Fibroblast of mammary gland (primary cell): ENCODE measurements at regions not wholly inside any gene's neighbourhood (a gene's known extent, or its start where the extent isn't known, plus 50 kb on each side); places are given as distances from the start of the nearest gene placed in this dataset.

ENCODE experiments used
- DNase-seq: peaks from one replicate; pipeline ENCODE4 v3.0.0-alpha.2; 2010; ENCODE audit warnings: low read depth
- H3K4me3 ChIP-seq: 2 replicates; pipeline ENCODE4 v1.5.1; 2011; ENCODE audit warnings: low read depth, mild to moderate bottlenecking, low read length, moderate library complexity; ENCODE audit not compliant: control insufficient read depth
- TF ChIP-seq, protein P1 (sequence below): conservative IDR thresholded peaks from 2 replicates; pipeline ENCODE4 v1.5.1; 2011; ENCODE audit warnings: low read depth, low read length, inconsistent platforms; ENCODE audit not compliant: control insufficient read depth, insufficient read depth

DNA sequence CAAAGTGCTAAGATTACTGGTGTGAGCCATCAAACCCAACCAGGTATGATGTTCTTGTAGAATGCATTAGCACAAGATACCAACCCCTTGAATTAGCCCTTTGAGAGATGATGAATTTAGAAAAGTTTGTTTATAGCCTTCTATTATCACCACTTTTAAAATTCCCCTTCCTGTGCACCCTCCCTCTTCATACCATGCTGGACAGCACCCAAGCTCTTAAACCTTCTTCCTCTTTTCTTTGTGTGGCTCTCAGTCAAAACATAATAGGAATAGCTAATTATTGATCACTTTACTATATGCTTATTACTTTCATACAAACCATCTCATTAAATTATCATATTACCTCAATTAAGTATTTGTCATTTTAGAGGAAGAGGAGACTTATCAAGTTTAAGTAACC is 87.6 kb upstream of the TMED7 start:
- DNase-seq: no peak

DNA sequence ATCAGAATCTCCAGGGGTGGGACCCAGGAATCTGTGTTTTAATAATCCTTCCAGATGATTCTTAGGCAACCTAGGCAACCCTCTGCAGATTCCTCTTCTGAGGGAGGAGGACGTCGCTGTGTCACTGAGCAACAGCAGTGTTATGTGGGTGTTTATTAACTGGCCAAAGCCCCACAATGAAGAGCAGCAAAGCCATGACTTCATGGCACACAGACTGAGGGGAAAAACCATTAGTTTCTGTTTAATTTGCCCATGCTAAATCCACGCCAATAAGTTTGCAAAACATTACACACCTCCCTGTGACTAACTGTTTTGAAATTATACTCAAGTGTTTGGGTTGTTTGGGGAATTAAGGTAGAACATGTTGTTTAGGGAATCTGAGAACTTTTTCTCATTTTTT is 83.7 kb upstream of the TMED7 start:
- peak; percentile 21 for DNase-seq
- H3K4me3 ChIP-seq: no peak overlapping the region
- TF ChIP-seq, protein P1, sequence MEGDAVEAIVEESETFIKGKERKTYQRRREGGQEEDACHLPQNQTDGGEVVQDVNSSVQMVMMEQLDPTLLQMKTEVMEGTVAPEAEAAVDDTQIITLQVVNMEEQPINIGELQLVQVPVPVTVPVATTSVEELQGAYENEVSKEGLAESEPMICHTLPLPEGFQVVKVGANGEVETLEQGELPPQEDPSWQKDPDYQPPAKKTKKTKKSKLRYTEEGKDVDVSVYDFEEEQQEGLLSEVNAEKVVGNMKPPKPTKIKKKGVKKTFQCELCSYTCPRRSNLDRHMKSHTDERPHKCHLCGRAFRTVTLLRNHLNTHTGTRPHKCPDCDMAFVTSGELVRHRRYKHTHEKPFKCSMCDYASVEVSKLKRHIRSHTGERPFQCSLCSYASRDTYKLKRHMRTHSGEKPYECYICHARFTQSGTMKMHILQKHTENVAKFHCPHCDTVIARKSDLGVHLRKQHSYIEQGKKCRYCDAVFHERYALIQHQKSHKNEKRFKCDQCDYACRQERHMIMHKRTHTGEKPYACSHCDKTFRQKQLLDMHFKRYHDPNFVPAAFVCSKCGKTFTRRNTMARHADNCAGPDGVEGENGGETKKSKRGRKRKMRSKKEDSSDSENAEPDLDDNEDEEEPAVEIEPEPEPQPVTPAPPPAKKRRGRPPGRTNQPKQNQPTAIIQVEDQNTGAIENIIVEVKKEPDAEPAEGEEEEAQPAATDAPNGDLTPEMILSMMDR: no peak

More for the DNA sequence above, 87.6 kb upstream of the TMED7 start:
- no peak overlapping the region for H3K4me3 ChIP-seq
- TF ChIP-seq, protein P1: no peak

DNA sequence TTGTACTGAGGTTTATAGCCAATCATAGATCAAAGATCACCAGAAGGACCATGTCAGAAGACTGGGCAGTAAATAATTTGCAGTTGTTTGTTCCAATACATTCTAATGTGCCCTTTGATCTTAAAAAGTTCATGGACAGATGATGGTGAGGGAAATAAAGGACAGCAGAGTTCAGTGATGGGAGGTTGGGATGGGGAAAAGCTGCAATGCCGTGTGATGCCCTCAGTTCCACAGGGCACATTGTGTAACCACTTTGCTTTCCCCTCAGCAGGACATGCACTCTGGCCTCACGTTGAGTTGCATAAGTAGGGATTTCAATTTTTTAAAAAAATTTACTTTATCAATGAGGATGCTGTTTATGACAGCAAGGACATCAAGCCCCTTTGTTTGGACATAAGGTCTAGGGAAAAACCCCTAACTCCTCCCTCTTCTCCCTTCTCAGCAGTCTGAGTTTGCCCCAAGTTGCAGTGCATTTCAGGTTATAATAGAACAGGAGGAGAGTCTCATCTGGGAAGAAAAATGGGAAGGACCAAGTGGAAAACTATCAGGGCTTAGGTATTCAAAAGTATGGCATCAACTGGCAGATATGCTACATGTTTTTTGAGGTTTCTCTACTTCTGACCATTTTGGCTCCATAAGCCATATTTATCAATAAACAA is 83.1 kb upstream of the TMED7 start:
- no peak overlapping the region for H3K4me3 ChIP-seq
- TF ChIP-seq, protein P1: no peak
- DNase-seq: no peak

DNA sequence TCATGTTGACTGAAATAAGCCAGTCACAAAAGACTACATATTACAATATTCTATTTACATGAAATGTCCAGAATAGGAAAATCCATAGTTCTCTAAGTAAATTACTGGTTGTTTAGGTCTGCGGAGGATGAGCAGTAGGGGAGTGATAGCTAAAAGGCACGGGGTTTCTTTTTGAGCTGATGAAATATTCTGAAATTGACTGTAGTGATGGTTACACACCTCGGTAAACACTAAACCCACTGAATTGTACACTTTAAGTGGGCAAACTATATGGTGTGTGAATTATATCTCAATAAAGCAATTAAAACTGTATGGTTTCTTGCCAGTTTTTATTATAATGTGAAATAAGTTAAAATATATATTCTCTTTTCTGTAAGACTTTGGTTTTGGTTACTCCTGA is 77.7 kb upstream of the TMED7 start:
- DNase-seq: no peak
- H3K4me3 ChIP-seq: no peak overlapping the region
- TF ChIP-seq, protein P1: no peak

DNA sequence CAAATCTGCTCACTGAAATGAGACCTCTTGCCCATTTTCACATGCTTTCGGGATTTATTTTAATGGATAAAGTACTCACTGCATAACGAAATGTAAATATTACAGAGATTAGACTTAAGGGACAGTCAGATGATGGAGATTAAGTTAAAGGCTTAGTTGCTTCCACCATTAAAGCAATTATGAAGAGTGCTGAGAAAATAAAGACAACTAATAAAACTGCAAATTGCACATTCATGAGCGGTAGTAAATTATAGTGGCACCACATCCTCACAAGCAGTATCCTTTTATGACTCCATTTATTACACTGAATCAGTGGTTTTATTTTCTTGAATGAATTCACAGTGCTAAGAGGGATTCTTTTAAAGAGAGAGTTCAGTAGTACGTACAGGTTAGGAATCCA is 76.2 kb upstream of the TMED7 start:
- DNase-seq: no peak
- TF ChIP-seq, protein P1: no peak
- no peak overlapping the region for H3K4me3 ChIP-seq

DNA sequence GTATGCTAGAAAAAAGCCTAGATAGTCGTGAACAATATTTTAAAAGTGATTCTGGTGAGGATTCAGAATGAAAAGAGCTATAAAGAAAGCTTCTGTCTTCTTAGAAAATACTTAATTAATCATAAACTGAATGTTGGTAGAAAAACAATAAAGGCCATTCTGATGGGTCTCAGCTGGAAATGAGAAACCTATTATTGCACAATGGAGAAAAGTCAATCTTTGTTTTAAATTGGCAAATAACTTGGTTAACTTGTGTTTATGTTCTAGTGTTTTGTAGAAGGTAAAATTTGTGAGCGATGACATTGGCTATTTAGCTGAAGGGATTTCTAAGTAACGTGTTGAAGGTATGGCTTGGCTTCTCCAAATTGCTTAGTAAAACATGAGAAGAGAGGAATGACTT is 74.1 kb upstream of the TMED7 start:
- no peak overlapping the region for H3K4me3 ChIP-seq
- DNase-seq: no peak
- TF ChIP-seq, protein P1: no peak
